Spleen (tissue), 11 donors: ENCODE measurements at regions not wholly inside any gene's neighbourhood (a gene's known extent, or its start where the extent isn't known, plus 50 kb on each side); places are given as distances from the start of the nearest gene placed in this dataset.

ENCODE experiments used
- DNase-seq: peaks from one replicate; pipeline ENCODE4 v3.0.0-alpha.2; 2020
- H3K27ac ChIP-seq, 8 donors: fragments of 200-600 bp; sonication (generic) in 7 of 8; 1 replicate in 4 of 8; 2 replicates in 4 of 8; pipeline versions ENCODE4 v1.5.0 to v1.8.0; 2016 to 2021; ENCODE audit warnings: inconsistent platforms in 4 of 8, mild to moderate bottlenecking in 4 of 8, moderate library complexity in 1 of 8
- H3K27me3 ChIP-seq, 7 donors: fragments of 200-600 bp; sonication (generic) in 6 of 7; replicated peaks in 1 of 7; 1 replicate in 4 of 7; 2 replicates in 3 of 7; pipeline versions ENCODE4 v1.5.0 to v1.8.0; 2016 to 2021; ENCODE audit warnings: inconsistent platforms in 3 of 7, mild to moderate bottlenecking in 1 of 7
- H3K36me3 ChIP-seq, 6 donors: fragments of 200-600 bp; sonication (generic) in 5 of 6; 1 replicate in 4 of 6; 2 replicates in 2 of 6; pipeline versions ENCODE4 v1.5.0 to v1.8.0; 2016 to 2021; ENCODE audit warnings: inconsistent platforms in 2 of 6
- H3K4me1 ChIP-seq, 6 donors: fragments of 200-600 bp; sonication (generic) in 5 of 6; 1 replicate in 3 of 6; 2 replicates in 3 of 6; pipeline versions ENCODE4 v1.5.0 to v1.8.0; 2016 to 2021; ENCODE audit warnings: inconsistent platforms in 3 of 6
- H3K4me3 ChIP-seq, 8 donors: fragments of 200-600 bp; sonication (generic) in 7 of 8; 1 replicate in 4 of 8; 2 replicates in 4 of 8; pipeline versions ENCODE4 v1.5.0 to v1.8.0; 2016 to 2021; ENCODE audit warnings: inconsistent platforms in 4 of 8, mild to moderate bottlenecking in 4 of 8, moderate library complexity in 2 of 8
- H3K9me3 ChIP-seq, 8 donors: fragments of 200-600 bp; sonication (generic) in 7 of 8; 1 replicate in 4 of 8; 2 replicates in 4 of 8; pipeline versions ENCODE4 v1.5.0 to v1.8.0; 2016 to 2021; ENCODE audit warnings: inconsistent platforms in 4 of 8
- CTCF ChIP-seq, 11 experiments: fragments of 200-600 bp in 7 of 11; fragments of 450-650 bp in 4 of 11; sonication (generic) in 4 of 11; IDR thresholded peaks in 8 of 11; conservative IDR thresholded peaks in 3 of 11; 1 replicate in 7 of 11; 2 replicates in 4 of 11; pipeline versions ENCODE4 v1.4.0 to v1.8.0; 2016 to 2021; ENCODE audit warnings: antibody characterized with exemption in 11 of 11, inconsistent platforms in 4 of 11, mild to moderate bottlenecking in 1 of 11
- POLR2A ChIP-seq, 3 donors: fragments of 450-650 bp; IDR thresholded peaks; one replicate each; pipeline ENCODE4 v1.5.1; 2017; ENCODE audit warnings: antibody characterized with exemption in 3 of 3, mild to moderate bottlenecking in 1 of 3
- POLR2AphosphoS5 ChIP-seq, 3 donors: sonication (generic); formaldehyde crosslinking; IDR thresholded peaks; one replicate each; pipeline ENCODE4 v1.5.1; 2017; ENCODE audit warnings: antibody characterized with exemption in 3 of 3
- WGBS, 5 donors: extraction: QIAGEN DNeasy Blood & Tissue Kit in 3 of 5; methylation state at CpG; one replicate each; pipeline versions ENCODE4 v1.1.5 to v1.1.7; 2013 to 2018; 5-methylcytosine and 5-hydroxymethylcytosine counted together
- intact Hi-C: fragments of 100-400 bp; cut with DNase I; formaldehyde crosslinking; loops from one replicate; pipeline ENCODE4 v1.15.0; 2023; ENCODE audit warnings: low total_unique reads
- donor health status: healthy with polysubstance abuse.
- donor health status: DM: no; HTN: no; CAD: no; lungs with moderate emphysema.
- donor health status: DM: no; HTN: no; CAD: no.
- donor health status: Bipolar disorder and iron deficiency.
- donor health status: healthy.
- donor health status: DM: no; HTN: no; CAD: no.
- donor health status: DM: yes; HTN: yes; CAD: no.

GRCh38 chr6:164229716-164230115 lies 815.2 kb downstream of the QKI start:
- intact Hi-C loops: no loop called here
- DNase-seq: no peak
- TF ChIP-seq CTCF (IDR thresholded peaks at IDR 0.05 in 8 of 11, conservative IDR thresholded peaks at IDR 0.05 in 3 of 11): no peak
- TF ChIP-seq POLR2A (IDR thresholded peaks at IDR 0.05): no peak
- TF ChIP-seq POLR2AphosphoS5 (IDR thresholded peaks at IDR 0.05): no peak
- Histone ChIP-seq H3K4me3 (no peak overlapping the region), H3K27ac (no peak overlapping the region), H3K9me3 (no peaks in the 10 kb centered on the region), H3K36me3 (no peaks in the 10 kb centered on the region), H3K4me1 (no peaks in the 10 kb centered on the region), H3K27me3 (no peaks in the 10 kb centered on the region)
- 66 to 91% (median 85%) methylated on average over 8 of the region's 8 CpGs for WGBS, 5 donors

GRCh38 chr6:164227952-164228522 lies 813.5 kb downstream of the QKI start:
- H3K27ac ChIP-seq: no peak overlapping the region
- no peak for DNase-seq
- no peaks in the 10 kb centered on the region for H3K4me1 ChIP-seq
- H3K4me3 ChIP-seq: no peak overlapping the region
- no peaks in the 10 kb centered on the region for H3K9me3 ChIP-seq
- intact Hi-C loops: no loop called here
- no peaks in the 10 kb centered on the region for H3K36me3 ChIP-seq
- 72 to 81% (median 74%) methylated on average over 17 of the region's 17 CpGs for WGBS, 5 donors
- TF ChIP-seq CTCF (IDR thresholded peaks at IDR 0.05 in 8 of 11, conservative IDR thresholded peaks at IDR 0.05 in 3 of 11) (no peak), POLR2A (IDR thresholded peaks at IDR 0.05) (no peak), POLR2AphosphoS5 (IDR thresholded peaks at IDR 0.05) (no peak)
- no peaks in the 10 kb centered on the region for H3K27me3 ChIP-seq

GRCh38 chr6:164216839-164217238 lies 802.3 kb downstream of the QKI start:
- intact Hi-C loops: no loop called here
- peaks cover 0 to 13% (median 0%) of the 10 kb centered on the region in 8 donors for H3K9me3 ChIP-seq
- H3K4me3 ChIP-seq: no peak overlapping the region
- H3K27ac ChIP-seq: no peak overlapping the region
- no peaks in the 10 kb centered on the region for H3K4me1 ChIP-seq
- DNase-seq: no peak
- H3K36me3 ChIP-seq: no peaks in the 10 kb centered on the region
- WGBS, 5 donors: 72 to 87% (median 85%) methylated on average over 10 of the region's 10 CpGs
- TF ChIP-seq POLR2AphosphoS5 (IDR thresholded peaks at IDR 0.05) (no peak), POLR2A (IDR thresholded peaks at IDR 0.05) (no peak), CTCF (IDR thresholded peaks at IDR 0.05 in 8 of 11, conservative IDR thresholded peaks at IDR 0.05 in 3 of 11) (no peak)
- H3K27me3 ChIP-seq: no peaks in the 10 kb centered on the region

- intact Hi-C loops: no loop called here
- DNase-seq: no peak
- H3K4me1 ChIP-seq: no peaks in the 10 kb centered on the region
- no peak overlapping the region for H3K27ac ChIP-seq
- TF ChIP-seq POLR2A (IDR thresholded peaks at IDR 0.05) (no peak), CTCF (IDR thresholded peaks at IDR 0.05 in 8 of 11, conservative IDR thresholded peaks at IDR 0.05 in 3 of 11) (no peak), POLR2AphosphoS5 (IDR thresholded peaks at IDR 0.05) (no peak)
- H3K4me3 ChIP-seq: no peak overlapping the region
- H3K9me3 ChIP-seq: peaks cover 0 to 13% (median 0%) of the 10 kb centered on the region in 8 donors
- H3K36me3 ChIP-seq: no peaks in the 10 kb centered on the region
- H3K27me3 ChIP-seq: no peaks in the 10 kb centered on the region
- WGBS, 5 donors: 70 to 78% (median 73%) methylated on average over 4 of the region's 4 CpGs
Measured at GRCh38 chr6:164216368-164216767, 801.9 kb downstream of the QKI start.
